ENCODE measurements at regions not wholly inside any gene's neighbourhood (a gene's known extent, or its start where the extent isn't known, plus 50 kb on each side); places are given as distances from the start of the nearest gene placed in this dataset.

- no peaks in the 10 kb centered on the region for H3K9me3 ChIP-seq (ENCODE audit: low read depth, low read length)
- H3K4me3 ChIP-seq (ENCODE audit: low read length): no peak overlapping the region
- no peaks in the 10 kb centered on the region for H3K27me3 ChIP-seq (ENCODE audit: insufficient read depth, low read length)
- no peaks in the 10 kb centered on the region for H3K4me1 ChIP-seq (ENCODE audit: insufficient read depth, low read length)
Observed at GRCh38 chr3:115551016-115551415, 72.3 kb upstream of the GAP43 start.

GRCh38 chr3:115552007-115552406 is 71.3 kb upstream of the GAP43 start:
- Histone ChIP-seq H3K4me3 (ENCODE audit: low read length) (no peak overlapping the region), H3K4me1 (ENCODE audit: insufficient read depth, low read length) (no peaks in the 10 kb centered on the region), H3K27me3 (ENCODE audit: insufficient read depth, low read length) (no peaks in the 10 kb centered on the region), H3K9me3 (ENCODE audit: low read depth, low read length) (no peaks in the 10 kb centered on the region)

- no peaks in the 10 kb centered on the region for H3K4me1 ChIP-seq (ENCODE audit: insufficient read depth, low read length)
- H3K4me3 ChIP-seq (ENCODE audit: low read length): no peak overlapping the region
- no peaks in the 10 kb centered on the region for H3K9me3 ChIP-seq (ENCODE audit: low read depth, low read length)
- no peaks in the 10 kb centered on the region for H3K27me3 ChIP-seq (ENCODE audit: insufficient read depth, low read length)
Observed at GRCh38 chr3:115553796-115554486, 69.4 kb upstream of the GAP43 start.

GRCh38 chr3:115554487-115554807 is 68.9 kb upstream of the GAP43 start:
- H3K27me3 ChIP-seq (ENCODE audit: insufficient read depth, low read length): no peaks in the 10 kb centered on the region
- H3K9me3 ChIP-seq (ENCODE audit: low read depth, low read length): no peaks in the 10 kb centered on the region
- no peaks in the 10 kb centered on the region for H3K4me1 ChIP-seq (ENCODE audit: insufficient read depth, low read length)
- no peak overlapping the region for H3K4me3 ChIP-seq (ENCODE audit: low read length)

- Histone ChIP-seq H3K4me1 (ENCODE audit: insufficient read depth, low read length) (no peaks in the 10 kb centered on the region), H3K4me3 (ENCODE audit: low read length) (no peak overlapping the region), H3K9me3 (ENCODE audit: low read depth, low read length) (no peaks in the 10 kb centered on the region), H3K27me3 (ENCODE audit: insufficient read depth, low read length) (no peaks in the 10 kb centered on the region)
Observed at GRCh38 chr3:115562636-115563267, 60.6 kb upstream of the GAP43 start.

- Histone ChIP-seq H3K9me3 (ENCODE audit: low read depth, low read length) (no peaks in the 10 kb centered on the region), H3K4me1 (ENCODE audit: insufficient read depth, low read length) (no peaks in the 10 kb centered on the region), H3K4me3 (ENCODE audit: low read length) (no peak overlapping the region), H3K27me3 (ENCODE audit: insufficient read depth, low read length) (no peaks in the 10 kb centered on the region)
Observed at GRCh38 chr3:115563984-115564383, 59.3 kb upstream of the GAP43 start.

GRCh38 chr3:115571413-115571812 is 51.9 kb upstream of the GAP43 start:
- H3K9me3 ChIP-seq (ENCODE audit: low read depth, low read length): no peaks in the 10 kb centered on the region
- no peak overlapping the region for H3K4me3 ChIP-seq (ENCODE audit: low read length)
- H3K4me1 ChIP-seq (ENCODE audit: insufficient read depth, low read length): no peaks in the 10 kb centered on the region
- H3K27me3 ChIP-seq (ENCODE audit: insufficient read depth, low read length): no peaks in the 10 kb centered on the region

All from mononuclear cell (primary cell).